NB4 (cell line): ENCODE measurements at regions not wholly inside any gene's neighbourhood (a gene's known extent, or its start where the extent isn't known, plus 50 kb on each side); places are given as distances from the start of the nearest gene placed in this dataset.
"Not testable (repeated sequence)": the region's sequence is repeated elsewhere in the genome, so short reads cannot be mapped to it uniquely, and the experiment has no call there.

ENCODE experiments used
- MYC ChIP-seq: IDR thresholded peaks from 2 replicates; pipeline ENCODE4 v1.6.1; 2011; ENCODE audit warnings: low read depth, low read length
- POLR2A ChIP-seq: IDR thresholded peaks from 2 replicates; pipeline ENCODE4 v1.6.1; 2011; ENCODE audit warnings: mild to moderate bottlenecking; ENCODE audit not compliant: insufficient read length; ENCODE audit errors: extremely low read depth
- TF ChIP-seq, protein P1 (sequence below): IDR thresholded peaks from 2 replicates; pipeline ENCODE4 v1.6.1; 2011; ENCODE audit warnings: low read depth, low read length

DNA sequence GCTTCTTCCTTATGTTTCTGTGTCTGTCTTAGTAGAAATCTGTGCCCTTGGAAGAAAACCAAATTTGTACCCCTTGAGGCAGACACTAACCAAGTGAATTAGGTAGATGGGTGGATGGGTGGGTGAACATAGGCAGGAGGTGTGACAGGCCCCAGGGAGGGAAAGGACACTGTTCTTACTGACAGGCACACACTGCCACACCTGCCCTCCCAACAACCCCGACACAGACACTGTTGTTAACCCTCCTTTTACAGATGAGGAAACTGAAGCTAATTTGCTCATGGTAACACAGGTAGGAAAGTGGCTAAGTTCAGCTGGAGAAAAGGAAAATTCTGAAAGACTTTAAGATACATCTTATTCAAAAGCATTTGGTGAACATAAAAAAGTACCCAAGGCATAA, 123.9 kb downstream of the LRRC37A3 start:
- TF ChIP-seq MYC, POLR2A: not testable (repeated sequence)
- TF ChIP-seq, protein P1, sequence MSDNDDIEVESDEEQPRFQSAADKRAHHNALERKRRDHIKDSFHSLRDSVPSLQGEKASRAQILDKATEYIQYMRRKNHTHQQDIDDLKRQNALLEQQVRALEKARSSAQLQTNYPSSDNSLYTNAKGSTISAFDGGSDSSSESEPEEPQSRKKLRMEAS: not testable (repeated sequence)
